GM04503 (cell line): ENCODE measurements at regions not wholly inside any gene's neighbourhood (a gene's known extent, or its start where the extent isn't known, plus 50 kb on each side); places are given as distances from the start of the nearest gene placed in this dataset.
A peak's percentile ranks its signal among the peaks of the same experiment; 100 is the strongest.
"Not testable (repeated sequence)": the region's sequence is repeated elsewhere in the genome, so short reads cannot be mapped to it uniquely, and the experiment has no call there.

Experiments
- DNase-seq: peaks from one replicate; pipeline ENCODE4 v3.0.0-alpha.2; 2012; ENCODE audit warnings: low read depth

GRCh38 chr7:29619111-29619510, 55.5 kb downstream of the PRR15 start:
- DNase-seq = no peak

DNA sequence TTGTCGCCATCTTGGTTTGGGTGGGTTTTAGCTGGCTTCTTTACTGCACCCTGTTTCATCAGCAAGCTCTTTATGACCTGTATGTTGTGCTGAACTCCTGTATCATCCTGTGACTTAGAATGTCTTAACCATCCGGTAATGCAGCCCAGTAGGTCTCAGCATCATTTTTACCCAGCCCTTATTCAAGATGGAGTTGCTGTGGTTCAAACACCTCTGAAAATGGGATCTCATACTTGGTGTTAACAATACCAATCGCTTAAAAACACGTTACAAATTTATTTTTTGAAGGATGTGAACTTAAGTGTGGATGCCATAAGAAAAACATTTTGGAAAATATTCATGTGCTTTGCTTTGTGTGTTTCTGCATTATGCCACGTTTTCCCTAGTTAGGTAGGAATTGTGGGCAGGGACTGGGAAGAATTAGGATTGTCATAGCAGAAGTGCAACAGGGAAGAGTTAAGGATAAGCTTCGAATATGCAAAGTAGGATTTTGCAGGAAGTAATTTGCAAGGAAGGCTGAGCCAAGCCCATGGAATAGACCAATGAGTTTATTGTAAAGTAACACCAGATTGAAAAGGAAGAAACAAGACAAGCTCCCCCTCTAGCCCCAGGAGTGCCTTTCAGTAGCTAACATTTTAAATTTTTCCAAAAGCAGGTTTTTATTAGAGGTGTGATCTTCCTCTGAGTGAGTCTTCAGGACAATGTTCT, 56.4 kb downstream of the PRR15 start:
- DNase-seq = no peak

- no peak for DNase-seq
Measured at GRCh38 chr7:29620556-29620930, 56.9 kb downstream of the PRR15 start.

DNA sequence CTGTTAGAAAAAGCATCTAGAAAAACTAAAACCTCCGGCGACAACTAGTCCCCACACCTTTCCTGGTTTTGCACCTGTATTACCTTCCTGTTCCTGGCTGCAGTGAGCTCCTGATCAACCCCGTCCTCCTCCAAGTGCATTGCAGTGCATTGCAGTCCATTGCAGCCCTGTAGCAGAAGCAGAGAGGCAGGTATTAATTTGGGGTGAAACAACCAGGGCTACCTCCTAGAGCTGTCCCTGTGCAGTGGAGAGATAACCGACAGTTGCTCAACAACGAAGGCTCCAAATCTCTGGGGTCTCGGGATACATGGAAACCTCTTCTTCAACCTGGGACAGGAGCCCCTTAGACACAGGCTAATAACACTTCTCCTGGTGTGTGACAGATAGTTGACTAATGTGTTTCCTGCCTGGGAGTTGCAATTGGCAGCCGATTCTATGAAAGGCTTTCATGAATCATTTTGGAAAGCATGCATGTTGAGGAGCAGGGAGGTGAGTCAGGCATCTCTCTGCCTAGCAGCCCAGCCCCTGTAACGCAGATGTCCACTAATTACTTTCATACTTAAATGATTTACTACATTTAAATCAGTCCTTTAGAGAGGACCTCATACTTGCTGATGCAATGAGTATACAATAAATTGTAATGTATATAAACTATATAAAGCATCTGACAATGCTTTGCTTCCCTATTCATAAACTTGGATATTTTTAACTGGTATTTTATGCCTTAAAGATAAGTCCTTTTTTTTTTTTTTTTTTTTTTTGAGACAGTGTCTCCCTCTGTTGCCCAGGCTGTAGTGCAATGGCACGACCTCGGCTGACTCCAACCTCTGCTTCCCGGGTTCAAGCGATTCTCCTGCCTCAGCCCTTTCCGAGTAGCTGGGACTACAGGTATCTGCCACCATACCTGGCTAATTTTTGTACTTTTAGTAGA, 59.0 kb downstream of the PRR15 start:
- peak; percentile 78 for DNase-seq

DNA sequence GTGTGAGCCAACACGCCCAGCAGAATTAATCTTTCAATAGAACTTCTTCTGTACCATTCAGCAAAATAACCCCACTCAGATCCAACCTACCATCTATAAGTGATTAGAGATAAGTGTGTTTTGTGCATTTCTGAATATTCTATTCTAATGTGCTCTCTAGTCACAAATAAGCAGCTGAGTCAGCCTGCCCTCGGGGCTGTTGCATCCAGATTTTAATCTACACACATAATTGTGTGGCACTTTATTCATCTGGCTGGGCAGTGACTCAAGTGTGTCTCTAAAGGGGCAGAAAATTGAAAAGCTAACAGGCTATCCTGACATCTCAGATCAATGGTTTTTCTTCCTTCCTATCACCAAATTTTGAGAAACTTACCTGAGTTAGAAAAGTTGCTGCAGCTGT, 60.3 kb downstream of the PRR15 start:
- no peak for DNase-seq

DNA sequence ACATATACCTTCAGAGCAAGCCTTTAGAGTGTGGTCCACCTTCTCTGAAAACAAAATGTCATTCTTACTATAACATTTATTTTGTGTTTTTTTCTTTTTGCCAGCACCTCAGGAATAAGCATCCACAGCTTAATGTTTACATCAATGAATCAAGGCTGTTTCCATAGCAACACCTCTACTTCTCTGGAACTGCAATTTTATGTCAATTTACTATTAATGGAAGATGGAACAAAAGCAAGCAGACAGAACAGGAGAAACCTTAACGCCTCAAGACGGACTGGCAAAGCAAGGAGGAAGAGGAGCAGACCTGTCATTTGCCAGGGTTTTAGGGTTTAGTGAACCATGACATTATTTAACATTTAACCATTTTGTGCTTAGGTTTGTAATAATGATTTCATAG, 63.1 kb downstream of the PRR15 start:
- DNase-seq = no peak

- no peak for DNase-seq
Measured at GRCh38 chr7:29627631-29628030, 64.0 kb downstream of the PRR15 start.

DNA sequence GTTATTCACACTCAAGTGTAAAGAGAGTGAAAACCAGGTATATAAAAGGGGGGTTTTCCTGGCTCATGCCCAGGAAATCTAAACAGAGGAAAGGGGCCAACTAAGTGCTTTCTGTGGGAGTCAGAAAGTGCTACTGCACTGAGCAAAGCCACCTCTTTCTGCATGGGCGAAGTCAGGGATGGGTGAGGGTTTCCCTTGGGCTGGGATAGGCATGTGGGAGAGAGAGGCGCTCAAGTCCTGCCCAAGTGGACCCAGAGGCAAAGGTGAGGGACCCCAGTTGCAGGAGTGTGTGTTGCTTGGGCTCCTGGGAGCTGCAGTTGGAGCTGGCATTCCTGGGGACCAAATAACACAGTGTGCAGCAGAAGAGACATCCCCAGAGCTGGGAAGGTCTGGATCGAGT, 65.9 kb downstream of the PRR15 start:
- no peak for DNase-seq

DNA sequence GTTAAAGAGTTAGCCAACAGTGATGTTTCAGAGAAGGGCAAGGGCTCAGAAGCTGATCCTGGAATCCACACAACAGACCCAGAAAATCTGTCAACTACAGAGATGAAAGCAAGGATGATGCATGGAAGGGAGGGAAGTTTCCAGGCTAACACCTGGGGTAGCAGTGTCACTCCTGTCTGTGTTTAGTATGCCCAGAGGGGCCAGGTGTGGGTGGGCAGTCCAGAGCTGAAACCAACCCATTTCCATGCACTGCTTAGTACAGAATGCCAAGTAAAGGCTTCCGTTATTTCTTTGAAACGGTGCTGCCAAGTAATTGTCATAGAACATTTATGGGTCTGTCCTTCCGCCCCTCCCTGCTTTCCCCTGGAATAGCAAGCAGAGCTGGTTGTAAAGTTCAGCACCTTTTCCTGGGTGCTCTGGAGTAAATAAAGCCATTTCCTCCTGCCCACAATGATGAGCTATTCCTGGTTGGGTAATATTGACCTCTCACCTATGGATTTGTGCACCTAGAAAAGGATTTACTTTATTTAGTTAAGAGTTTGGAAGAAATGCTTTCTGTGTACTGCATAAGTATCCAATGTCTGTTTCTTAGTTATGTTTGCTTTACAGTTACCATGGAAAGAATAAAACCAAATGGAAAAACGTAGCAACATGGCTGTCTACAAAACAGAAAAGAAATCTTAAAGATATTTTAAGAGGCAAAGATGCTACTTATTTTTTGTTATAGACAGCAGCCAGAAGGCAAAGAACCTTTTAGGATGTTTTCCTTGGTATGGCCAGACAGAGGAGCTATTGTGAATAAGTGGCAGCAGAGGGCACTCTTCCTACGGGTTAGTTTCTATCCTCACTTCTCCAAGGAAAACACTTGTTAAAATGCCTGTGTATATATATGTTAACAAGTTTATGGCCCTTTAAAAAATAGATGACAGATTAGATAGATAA, 71.7 kb downstream of the PRR15 start:
- DNase-seq = not testable (repeated sequence)

GRCh38 chr7:29636009-29636351, 72.3 kb downstream of the PRR15 start:
- DNase-seq = no peak

DNA sequence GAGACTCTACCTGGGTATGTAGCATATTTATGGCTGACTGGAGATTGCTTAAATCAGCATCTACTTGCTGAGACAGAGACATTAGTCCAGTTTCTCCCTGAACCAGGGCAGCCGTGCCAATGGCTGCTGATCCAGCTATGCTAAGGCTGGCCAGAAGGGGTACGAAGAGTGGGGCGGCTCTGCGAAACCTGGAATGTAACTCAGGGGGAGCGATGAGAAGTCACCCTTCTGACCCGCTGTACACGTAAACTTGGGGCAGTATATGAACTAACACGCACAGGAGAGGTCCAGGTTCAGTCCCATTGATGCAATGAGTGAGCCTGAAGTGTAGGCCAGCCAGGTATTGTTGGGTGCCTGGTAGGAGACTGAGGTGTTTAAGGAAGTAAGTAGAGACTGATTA, 73.7 kb downstream of the PRR15 start:
- no peak for DNase-seq

DNA sequence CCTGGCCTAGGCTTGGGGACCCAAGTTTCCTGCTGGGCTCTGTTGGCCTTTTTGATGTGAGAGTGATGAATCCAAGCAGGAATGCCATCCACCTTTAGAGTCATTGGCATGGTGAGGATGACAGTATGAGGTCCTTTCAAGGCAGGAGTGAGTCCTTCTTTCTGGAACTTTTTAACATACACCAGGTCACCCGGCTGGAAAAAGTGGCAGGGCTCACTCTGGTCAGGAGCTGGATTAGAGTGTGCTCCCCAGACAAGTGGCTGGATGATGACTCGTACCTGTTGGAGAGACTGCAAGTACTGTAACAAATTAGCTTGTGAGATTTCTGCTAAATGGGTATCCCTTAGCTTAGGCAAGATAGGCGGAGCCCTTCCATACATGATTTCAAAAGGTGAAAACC, 75.2 kb downstream of the PRR15 start:
- not testable (repeated sequence) for DNase-seq

- no peak for DNase-seq
Measured at GRCh38 chr7:29639386-29639785, 75.8 kb downstream of the PRR15 start.

DNA sequence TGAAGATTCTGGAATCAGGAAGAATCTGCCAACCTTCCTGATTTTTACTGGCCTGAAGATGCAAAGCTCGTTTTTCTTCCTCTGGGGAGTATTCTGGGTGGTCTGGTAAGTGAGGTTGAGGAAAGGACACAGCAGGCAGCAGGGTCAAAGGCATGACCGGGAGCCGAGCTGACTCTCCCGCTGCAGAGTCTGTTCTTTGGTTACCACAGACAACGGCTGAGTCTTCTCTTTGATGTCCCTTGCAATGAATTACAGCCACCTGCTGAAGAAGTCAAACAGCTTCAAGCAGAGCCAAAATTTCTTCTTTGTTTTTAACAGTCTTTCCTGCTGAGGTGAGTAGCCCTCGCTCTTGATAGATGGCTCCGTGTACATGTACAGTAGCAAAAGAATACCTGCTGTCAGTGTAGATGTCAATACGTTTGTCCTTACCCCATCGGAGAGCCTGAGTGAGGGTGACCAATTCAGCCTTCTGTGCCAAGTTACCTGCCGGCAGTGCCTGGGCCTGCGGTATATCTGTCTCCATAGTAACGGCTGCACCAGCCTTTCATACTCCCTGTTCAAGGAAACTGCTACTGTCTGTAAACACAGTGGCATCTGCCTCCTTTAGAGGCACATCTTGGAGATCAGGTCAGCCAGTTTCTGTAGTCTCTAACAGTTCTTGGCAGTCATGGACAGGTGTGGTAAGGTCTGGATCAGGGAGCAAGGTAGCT, 76.4 kb downstream of the PRR15 start:
- DNase-seq = no peak

DNA sequence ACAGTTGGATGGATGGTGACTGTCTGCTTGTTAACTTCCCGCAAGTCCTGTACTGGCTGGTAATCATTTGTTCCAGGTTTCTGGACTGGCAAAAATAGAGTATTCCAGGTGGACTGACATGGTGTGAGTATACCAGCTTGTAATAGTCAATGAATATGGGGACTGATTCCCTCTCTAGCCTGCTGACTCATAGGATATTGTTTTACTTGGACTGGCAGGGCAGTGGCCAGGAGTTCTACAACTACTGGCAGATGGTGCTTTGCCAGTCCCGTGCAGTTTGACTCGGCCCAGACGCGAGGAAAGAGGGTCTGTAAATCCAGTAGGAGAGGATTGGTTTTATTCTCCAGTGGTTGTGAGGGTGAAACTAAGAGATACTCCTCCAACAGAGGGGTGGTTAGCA, 78.0 kb downstream of the PRR15 start:
- DNase-seq = no peak

- DNase-seq = no peak
Measured at GRCh38 chr7:29642494-29643155, 79.0 kb downstream of the PRR15 start.

GRCh38 chr7:29646116-29646515, 82.5 kb downstream of the PRR15 start:
- not testable (repeated sequence) for DNase-seq

- no peak for DNase-seq
Measured at GRCh38 chr7:29647020-29647654, 83.5 kb downstream of the PRR15 start.

GRCh38 chr7:29647691-29648210, 84.1 kb downstream of the PRR15 start:
- DNase-seq = not testable (repeated sequence)

- DNase-seq = no peak
Measured at GRCh38 chr7:29649028-29649716, 85.5 kb downstream of the PRR15 start.
